ENCODE measurements at regions not wholly inside any gene's neighbourhood (a gene's known extent, or its start where the extent isn't known, plus 50 kb on each side); places are given as distances from the start of the nearest gene placed in this dataset.

DNA sequence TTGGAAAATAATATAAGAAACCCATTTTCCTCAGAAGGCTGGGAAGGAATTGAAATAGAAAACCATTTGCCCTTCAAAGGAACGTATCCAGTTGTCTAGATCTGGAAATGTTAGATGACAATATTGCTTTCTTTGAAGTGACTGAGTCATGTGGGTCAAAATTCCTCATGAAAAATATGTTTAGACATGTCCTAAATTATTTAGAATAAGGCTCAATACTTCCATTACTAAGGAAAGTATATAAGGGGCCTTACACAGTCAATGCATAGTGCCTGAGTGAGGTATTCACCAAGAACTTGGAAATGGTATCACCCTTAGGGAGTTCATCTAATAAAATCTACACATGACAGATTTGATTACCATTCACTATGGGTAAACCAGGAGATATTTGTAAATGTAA lies 619.8 kb upstream of the KCNMB2 start:
- Histone ChIP-seq H3K4me3 (no peak overlapping the region), H3K4me1 (no peaks in the 10 kb centered on the region), H3K9me3 (no peaks in the 10 kb centered on the region), H3K27ac (no peak overlapping the region), H3K27me3 (no peaks in the 10 kb centered on the region), H3K36me3 (no peaks in the 10 kb centered on the region)
- no peak for DNase-seq (ENCODE audit: low spot score in 2 of 2)
- TF ChIP-seq, protein P1, sequence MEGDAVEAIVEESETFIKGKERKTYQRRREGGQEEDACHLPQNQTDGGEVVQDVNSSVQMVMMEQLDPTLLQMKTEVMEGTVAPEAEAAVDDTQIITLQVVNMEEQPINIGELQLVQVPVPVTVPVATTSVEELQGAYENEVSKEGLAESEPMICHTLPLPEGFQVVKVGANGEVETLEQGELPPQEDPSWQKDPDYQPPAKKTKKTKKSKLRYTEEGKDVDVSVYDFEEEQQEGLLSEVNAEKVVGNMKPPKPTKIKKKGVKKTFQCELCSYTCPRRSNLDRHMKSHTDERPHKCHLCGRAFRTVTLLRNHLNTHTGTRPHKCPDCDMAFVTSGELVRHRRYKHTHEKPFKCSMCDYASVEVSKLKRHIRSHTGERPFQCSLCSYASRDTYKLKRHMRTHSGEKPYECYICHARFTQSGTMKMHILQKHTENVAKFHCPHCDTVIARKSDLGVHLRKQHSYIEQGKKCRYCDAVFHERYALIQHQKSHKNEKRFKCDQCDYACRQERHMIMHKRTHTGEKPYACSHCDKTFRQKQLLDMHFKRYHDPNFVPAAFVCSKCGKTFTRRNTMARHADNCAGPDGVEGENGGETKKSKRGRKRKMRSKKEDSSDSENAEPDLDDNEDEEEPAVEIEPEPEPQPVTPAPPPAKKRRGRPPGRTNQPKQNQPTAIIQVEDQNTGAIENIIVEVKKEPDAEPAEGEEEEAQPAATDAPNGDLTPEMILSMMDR (IDR thresholded peaks at IDR 0.05) = no peak
- no peak for TF ChIP-seq POLR2AphosphoS5 (IDR thresholded peaks at IDR 0.05)
- intact Hi-C loops (cut with DNase I; ENCODE audit: low total_unique reads) = no loop called here

DNA sequence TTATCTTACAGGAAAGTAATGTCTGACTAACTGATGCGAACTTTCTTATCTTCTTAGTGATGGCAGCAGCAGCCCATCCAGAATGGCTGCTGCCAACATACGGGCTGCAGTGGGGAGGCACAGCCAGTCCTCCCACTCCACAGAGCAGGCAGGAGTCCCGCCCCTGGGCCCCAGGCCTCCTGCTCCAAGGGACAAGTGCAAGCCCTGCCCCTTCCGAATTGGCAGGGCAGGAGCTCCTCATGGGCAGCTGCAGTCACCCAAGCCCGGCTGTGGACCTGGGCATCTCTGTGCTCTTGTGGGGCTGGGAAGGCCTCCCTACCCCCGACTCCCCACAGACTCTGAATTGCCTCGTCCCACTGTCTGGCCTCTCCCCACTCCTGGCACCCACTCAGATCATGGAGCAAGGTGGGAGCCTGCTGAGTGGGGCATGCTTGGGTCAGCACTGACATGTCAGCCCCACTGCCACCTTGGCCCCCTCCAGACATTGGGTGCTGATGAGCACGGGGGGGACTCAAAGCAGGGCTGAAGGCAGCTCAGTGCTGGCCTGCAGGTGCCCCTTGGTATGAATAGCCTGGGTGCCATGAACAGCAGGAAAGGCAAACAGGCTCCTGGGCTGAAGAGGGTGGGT lies 618.9 kb upstream of the KCNMB2 start:
- intact Hi-C loops (cut with DNase I; ENCODE audit: low total_unique reads) = no loop called here
- Histone ChIP-seq H3K9me3 (no peaks in the 10 kb centered on the region), H3K4me1 (no peaks in the 10 kb centered on the region), H3K27me3 (no peaks in the 10 kb centered on the region), H3K36me3 (no peaks in the 10 kb centered on the region), H3K27ac (no peak overlapping the region), H3K4me3 (no peak overlapping the region)
- DNase-seq (ENCODE audit: low spot score in 2 of 2) = no peak
- TF ChIP-seq POLR2A (IDR thresholded peaks at IDR 0.05) = no peak
- TF ChIP-seq, protein P1 (IDR thresholded peaks at IDR 0.05) = no peak
- no peak for TF ChIP-seq POLR2AphosphoS5 (IDR thresholded peaks at IDR 0.05)

DNA sequence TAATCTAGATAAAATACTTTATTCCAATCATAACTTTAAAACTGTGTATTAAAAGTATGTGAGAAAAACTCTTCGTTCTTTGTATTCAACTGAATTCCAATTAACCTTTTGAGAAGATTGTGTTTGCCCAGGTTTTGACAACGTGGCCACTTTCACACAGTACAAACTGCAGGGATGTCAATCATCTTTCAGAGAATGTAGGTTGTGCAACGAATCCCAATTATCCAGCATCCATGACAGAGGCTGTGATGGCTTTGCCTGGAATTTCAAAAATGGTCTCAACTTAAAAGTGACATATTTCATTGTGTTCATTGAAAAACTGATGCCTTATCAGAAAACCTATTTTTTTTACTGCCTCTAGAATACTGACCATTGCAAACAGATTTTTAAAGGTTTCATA lies 615.1 kb upstream of the KCNMB2 start:
- Histone ChIP-seq H3K9me3 (no peaks in the 10 kb centered on the region), H3K27ac (no peak overlapping the region), H3K4me3 (no peak overlapping the region), H3K27me3 (no peaks in the 10 kb centered on the region), H3K36me3 (no peaks in the 10 kb centered on the region), H3K4me1 (no peaks in the 10 kb centered on the region)
- DNase-seq (ENCODE audit: low spot score in 2 of 2) = no peak
- TF ChIP-seq POLR2AphosphoS5 (IDR thresholded peaks at IDR 0.05) = no peak
- TF ChIP-seq POLR2A (IDR thresholded peaks at IDR 0.05) = no peak
- TF ChIP-seq, protein P1 (IDR thresholded peaks at IDR 0.05) = no peak
- intact Hi-C loops (cut with DNase I; ENCODE audit: low total_unique reads) = no loop called here

DNA sequence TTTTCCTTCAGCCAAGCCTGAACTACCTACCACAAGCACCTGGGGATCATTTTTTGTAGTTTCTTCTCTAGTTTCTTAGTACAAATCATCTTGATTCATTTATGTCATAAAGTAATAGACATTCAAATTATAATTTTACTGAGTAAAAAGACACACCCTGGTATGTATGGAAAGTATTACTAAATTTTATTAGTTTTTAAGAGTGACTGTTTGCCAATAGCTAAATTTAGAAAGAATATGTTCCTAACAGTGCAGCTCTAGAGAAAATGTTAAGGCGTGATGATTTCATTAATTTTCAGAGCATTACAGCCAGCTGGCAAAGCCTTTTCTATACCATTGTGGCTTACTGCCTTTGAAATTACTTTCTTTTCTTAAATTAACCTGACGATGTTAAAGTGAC lies 612.0 kb upstream of the KCNMB2 start:
- no peaks in the 10 kb centered on the region for H3K27me3 ChIP-seq
- no peaks in the 10 kb centered on the region for H3K36me3 ChIP-seq
- H3K4me3 ChIP-seq = no peak overlapping the region
- no peaks in the 10 kb centered on the region for H3K9me3 ChIP-seq
- H3K4me1 ChIP-seq = no peaks in the 10 kb centered on the region
- intact Hi-C loops (cut with DNase I; ENCODE audit: low total_unique reads) = no loop called here
- H3K27ac ChIP-seq = no peak overlapping the region
- no peak for DNase-seq (ENCODE audit: low spot score in 2 of 2)
- TF ChIP-seq POLR2A (IDR thresholded peaks at IDR 0.05) (no peak), POLR2AphosphoS5 (IDR thresholded peaks at IDR 0.05) (no peak)
- TF ChIP-seq, protein P1 (IDR thresholded peaks at IDR 0.05) = no peak

DNA sequence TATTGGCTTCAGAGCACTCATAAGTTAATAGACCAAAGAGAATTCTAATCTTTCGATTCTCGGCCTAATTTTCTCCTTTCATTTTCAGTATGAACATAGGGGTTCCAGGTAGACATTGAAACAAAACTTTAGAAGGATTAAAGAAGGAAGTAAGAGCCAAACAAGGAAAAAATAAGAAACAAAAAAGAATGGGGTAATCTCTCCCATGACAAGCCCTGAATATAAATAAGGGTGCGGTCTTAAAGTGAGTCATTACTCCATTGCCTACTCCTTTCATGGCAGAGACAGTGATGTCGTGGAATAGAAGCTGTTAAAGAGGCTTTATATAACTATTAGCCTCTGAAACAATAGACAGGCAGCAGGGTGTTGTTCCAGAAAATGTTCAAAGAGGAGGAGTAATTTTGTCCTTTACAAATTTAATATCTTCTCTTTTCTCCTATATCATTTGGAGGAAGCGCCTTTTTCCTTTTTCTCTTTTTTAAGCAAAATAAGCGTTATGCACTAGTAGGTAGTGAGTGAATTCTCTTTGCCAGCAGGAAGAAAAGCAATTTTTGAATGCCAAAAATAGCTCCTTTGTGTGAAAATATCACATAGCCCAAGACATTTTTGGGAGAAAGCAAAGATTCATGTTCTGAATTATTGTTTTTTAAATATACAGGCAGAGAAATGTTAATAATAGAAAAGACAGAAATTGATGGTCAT lies 607.9 kb upstream of the KCNMB2 start:
- H3K4me3 ChIP-seq = no peak overlapping the region
- TF ChIP-seq POLR2A (IDR thresholded peaks at IDR 0.05) (no peak), POLR2AphosphoS5 (IDR thresholded peaks at IDR 0.05) (no peak)
- TF ChIP-seq, protein P1 (IDR thresholded peaks at IDR 0.05) = no peak
- H3K27ac ChIP-seq = no peak overlapping the region
- no peaks in the 10 kb centered on the region for H3K36me3 ChIP-seq
- intact Hi-C loops (cut with DNase I; ENCODE audit: low total_unique reads) = no loop called here
- H3K4me1 ChIP-seq = no peaks in the 10 kb centered on the region
- no peak for DNase-seq (ENCODE audit: low spot score in 2 of 2)
- H3K27me3 ChIP-seq = no peaks in the 10 kb centered on the region
- H3K9me3 ChIP-seq = no peaks in the 10 kb centered on the region

Measured in breast epithelium (tissue), 4 donors.